ENCODE measurements at regions not wholly inside any gene's neighbourhood (a gene's known extent, or its start where the extent isn't known, plus 50 kb on each side); places are given as distances from the start of the nearest gene placed in this dataset.
"Not testable (repeated sequence)": the region's sequence is repeated elsewhere in the genome, so short reads cannot be mapped to it uniquely, and the experiment has no call there.

GRCh38 chr2:34241905-34242762, 643.0 kb upstream of the FAM98A start:
- no peak for DNase-seq

- DNase-seq: no peak
These were observed 640.4 kb upstream of the FAM98A start for GRCh38 chr2:34239511-34239910.

- no peak for DNase-seq
These were observed 635.7 kb upstream of the FAM98A start for GRCh38 chr2:34234823-34235222.

GRCh38 chr2:34229998-34230397, 630.9 kb upstream of the FAM98A start:
- DNase-seq: no peak

- no peak for DNase-seq
These were observed 616.1 kb upstream of the FAM98A start for GRCh38 chr2:34215174-34215573.

GRCh38 chr2:34210382-34210781, 611.3 kb upstream of the FAM98A start:
- DNase-seq: not testable (repeated sequence)

- DNase-seq: no peak
These were observed 605.5 kb upstream of the FAM98A start for GRCh38 chr2:34204560-34204959.

- DNase-seq: no peak
These were observed 602.0 kb upstream of the FAM98A start for GRCh38 chr2:34201099-34201498.

GRCh38 chr2:34199971-34200370, 600.9 kb upstream of the FAM98A start:
- DNase-seq: no peak

- no peak for DNase-seq
These were observed 594.1 kb upstream of the FAM98A start for GRCh38 chr2:34193164-34193563.

GRCh38 chr2:34188464-34189303, 589.6 kb upstream of the FAM98A start:
- no peak for DNase-seq

GRCh38 chr2:34179511-34179910, 580.4 kb upstream of the FAM98A start:
- no peak for DNase-seq

GRCh38 chr2:34178482-34178881, 579.4 kb upstream of the FAM98A start:
- no peak for DNase-seq

GRCh38 chr2:34176693-34177092, 577.6 kb upstream of the FAM98A start:
- DNase-seq: no peak

- DNase-seq: no peak
These were observed 575.4 kb upstream of the FAM98A start for GRCh38 chr2:34174506-34174905.

GRCh38 chr2:34162231-34162630, 563.1 kb upstream of the FAM98A start:
- DNase-seq: no peak

- DNase-seq: no peak
These were observed 562.5 kb upstream of the FAM98A start for GRCh38 chr2:34161549-34161948.

GRCh38 chr2:34159901-34160300, 560.8 kb upstream of the FAM98A start:
- DNase-seq: no peak

- DNase-seq: no peak
These were observed 554.4 kb upstream of the FAM98A start for GRCh38 chr2:34153484-34153883.

GRCh38 chr2:34147780-34148179, 548.7 kb upstream of the FAM98A start:
- no peak for DNase-seq

- no peak for DNase-seq
These were observed 544.0 kb upstream of the FAM98A start for GRCh38 chr2:34143149-34143548.

GRCh38 chr2:34142531-34143008, 543.5 kb upstream of the FAM98A start:
- DNase-seq: not testable (repeated sequence)

GRCh38 chr2:34133065-34133464, 534.0 kb upstream of the FAM98A start:
- not testable (repeated sequence) for DNase-seq

- DNase-seq: no peak
These were observed 527.2 kb upstream of the FAM98A start for GRCh38 chr2:34126279-34126678.
